Activated CD4-positive, alpha-beta T cell treated with anti-CD3 and anti-CD28 coated beads, Interleukin-2, amount 10 ng/mL, durations not matched to agents 24 days and 14 days (primary cell): ENCODE measurements at regions not wholly inside any gene's neighbourhood (a gene's known extent, or its start where the extent isn't known, plus 50 kb on each side); places are given as distances from the start of the nearest gene placed in this dataset.

ENCODE experiments used
- DNase-seq: peaks from one replicate; pipeline ENCODE4 v3.0.0; 2022
- H3K27ac Mint-ChIP-seq: one replicate; pipeline ENCODE4 v1.8.0; 2022; ENCODE audit warnings: mild to moderate bottlenecking, mixed read lengths
- H3K27me3 Mint-ChIP-seq: one replicate; pipeline ENCODE4 v1.8.0; 2022; ENCODE audit warnings: mixed read lengths
- H3K36me3 Mint-ChIP-seq: one replicate; pipeline ENCODE4 v1.8.0; 2022; ENCODE audit warnings: low read depth, mild to moderate bottlenecking, mixed read lengths
- H3K4me1 Mint-ChIP-seq: one replicate; pipeline ENCODE4 v1.8.0; 2021; ENCODE audit warnings: mixed read lengths
- H3K4me3 Mint-ChIP-seq: one replicate; pipeline ENCODE4 v1.8.0; 2022; ENCODE audit warnings: mild to moderate bottlenecking, moderate library complexity, mixed read lengths
- H3K9me3 Mint-ChIP-seq: one replicate; pipeline ENCODE4 v1.8.0; 2021; ENCODE audit warnings: mixed read lengths
- intact Hi-C: fragments of 100-400 bp; cut with micrococcal nuclease; formaldehyde crosslinking; loops from one replicate; pipeline ENCODE4 v1.15.1; 2023

GRCh38 chr3:189092547-189092946 is 79.2 kb upstream of the TPRG1 start:
- intact Hi-C loops, result no loop called here
- H3K4me3 Mint-ChIP-seq, result no peak overlapping the region
- no peak for DNase-seq

GRCh38 chr3:189094539-189094938 is 77.2 kb upstream of the TPRG1 start:
- H3K4me1 Mint-ChIP-seq, result no peaks in the 10 kb centered on the region
- H3K36me3 Mint-ChIP-seq, result no peaks in the 10 kb centered on the region
- intact Hi-C loops, result no loop called here
- H3K9me3 Mint-ChIP-seq, result no peaks in the 10 kb centered on the region
- H3K27ac Mint-ChIP-seq, result no peak overlapping the region
- H3K27me3 Mint-ChIP-seq, result peaks cover 16% of the 10 kb centered on the region
- DNase-seq, result no peak
- no peak overlapping the region for H3K4me3 Mint-ChIP-seq

More at GRCh38 chr3:189092547-189092946, 79.2 kb upstream of the TPRG1 start:
- Mint-ChIP-seq H3K36me3 (no peaks in the 10 kb centered on the region), H3K9me3 (peaks cover 9% of the 10 kb centered on the region), H3K27me3 (peaks cover 26% of the 10 kb centered on the region), H3K4me1 (no peaks in the 10 kb centered on the region), H3K27ac (no peak overlapping the region)

- Mint-ChIP-seq H3K4me1 (no peaks in the 10 kb centered on the region), H3K27ac (no peak overlapping the region), H3K9me3 (no peaks in the 10 kb centered on the region), H3K4me3 (no peak overlapping the region), H3K27me3 (peaks cover 17% of the 10 kb centered on the region), H3K36me3 (no peaks in the 10 kb centered on the region)
- no peak for DNase-seq
- intact Hi-C loops, result no loop called here
Observed at GRCh38 chr3:189096092-189096491, 75.7 kb upstream of the TPRG1 start.

- Mint-ChIP-seq H3K27me3 (peaks cover 7% of the 10 kb centered on the region), H3K4me3 (no peak overlapping the region), H3K4me1 (no peaks in the 10 kb centered on the region), H3K9me3 (no peaks in the 10 kb centered on the region), H3K36me3 (no peaks in the 10 kb centered on the region), H3K27ac (no peak overlapping the region)
- no peak for DNase-seq
- intact Hi-C loops, result no loop called here
Observed at GRCh38 chr3:189099031-189099471, 72.7 kb upstream of the TPRG1 start.

- Mint-ChIP-seq H3K36me3 (no peaks in the 10 kb centered on the region), H3K27me3 (peaks cover 9% of the 10 kb centered on the region), H3K4me3 (no peak overlapping the region), H3K4me1 (no peaks in the 10 kb centered on the region), H3K9me3 (no peaks in the 10 kb centered on the region), H3K27ac (no peak overlapping the region)
- no peak for DNase-seq
- intact Hi-C loops, result no loop called here
Observed at GRCh38 chr3:189099505-189100290, 72.1 kb upstream of the TPRG1 start.

- Mint-ChIP-seq H3K36me3 (no peaks in the 10 kb centered on the region), H3K27me3 (peaks cover 15% of the 10 kb centered on the region), H3K9me3 (no peaks in the 10 kb centered on the region), H3K4me3 (no peak overlapping the region), H3K4me1 (no peaks in the 10 kb centered on the region), H3K27ac (no peak overlapping the region)
- no peak for DNase-seq
- intact Hi-C loops, result no loop called here
Observed at GRCh38 chr3:189100866-189101265, 70.9 kb upstream of the TPRG1 start.

GRCh38 chr3:189101594-189101993 is 70.2 kb upstream of the TPRG1 start:
- Mint-ChIP-seq H3K27ac (no peak overlapping the region), H3K4me1 (no peaks in the 10 kb centered on the region), H3K27me3 (peaks cover 15% of the 10 kb centered on the region), H3K4me3 (no peak overlapping the region), H3K36me3 (no peaks in the 10 kb centered on the region), H3K9me3 (no peaks in the 10 kb centered on the region)
- no peak for DNase-seq
- intact Hi-C loops, result no loop called here

GRCh38 chr3:189103208-189103607 is 68.6 kb upstream of the TPRG1 start:
- Mint-ChIP-seq H3K36me3 (no peaks in the 10 kb centered on the region), H3K27me3 (peaks cover 23% of the 10 kb centered on the region), H3K27ac (no peak overlapping the region), H3K4me1 (no peaks in the 10 kb centered on the region), H3K4me3 (no peak overlapping the region), H3K9me3 (no peaks in the 10 kb centered on the region)
- DNase-seq, result no peak
- intact Hi-C loops, result no loop called here

- no peaks in the 10 kb centered on the region for H3K36me3 Mint-ChIP-seq
Observed at GRCh38 chr3:189108067-189108466, 63.7 kb upstream of the TPRG1 start.

GRCh38 chr3:189108735-189109134 is 63.0 kb upstream of the TPRG1 start:
- Mint-ChIP-seq H3K4me1 (no peaks in the 10 kb centered on the region), H3K4me3 (no peak overlapping the region), H3K27me3 (peaks cover 45% of the 10 kb centered on the region), H3K27ac (no peak overlapping the region), H3K9me3 (no peaks in the 10 kb centered on the region), H3K36me3 (no peaks in the 10 kb centered on the region)
- intact Hi-C loops, result no loop called here
- no peak for DNase-seq

More at GRCh38 chr3:189108067-189108466, 63.7 kb upstream of the TPRG1 start:
- no peaks in the 10 kb centered on the region for H3K9me3 Mint-ChIP-seq
- intact Hi-C loops, result no loop called here
- peaks cover 49% of the 10 kb centered on the region for H3K27me3 Mint-ChIP-seq
- DNase-seq, result no peak
- H3K4me1 Mint-ChIP-seq, result no peaks in the 10 kb centered on the region
- no peak overlapping the region for H3K27ac Mint-ChIP-seq
- no peak overlapping the region for H3K4me3 Mint-ChIP-seq

- no peak overlapping the region for H3K4me3 Mint-ChIP-seq
- peaks cover 44% of the 10 kb centered on the region for H3K27me3 Mint-ChIP-seq
- intact Hi-C loops, result no loop called here
- H3K9me3 Mint-ChIP-seq, result no peaks in the 10 kb centered on the region
- H3K27ac Mint-ChIP-seq, result no peak overlapping the region
- H3K4me1 Mint-ChIP-seq, result no peaks in the 10 kb centered on the region
- H3K36me3 Mint-ChIP-seq, result no peaks in the 10 kb centered on the region
- no peak for DNase-seq
Observed at GRCh38 chr3:189109145-189109544, 62.6 kb upstream of the TPRG1 start.

GRCh38 chr3:189117087-189117486 is 54.7 kb upstream of the TPRG1 start:
- H3K36me3 Mint-ChIP-seq, result peaks cover 3% of the 10 kb centered on the region
- no peak overlapping the region for H3K4me3 Mint-ChIP-seq
- peaks cover 20% of the 10 kb centered on the region for H3K9me3 Mint-ChIP-seq
- no peak overlapping the region for H3K27ac Mint-ChIP-seq
- intact Hi-C loops, result no loop called here
- H3K4me1 Mint-ChIP-seq, result no peaks in the 10 kb centered on the region
- DNase-seq, result no peak
- H3K27me3 Mint-ChIP-seq, result peaks cover 3% of the 10 kb centered on the region

GRCh38 chr3:189118896-189119295 is 52.9 kb upstream of the TPRG1 start:
- peaks cover 3% of the 10 kb centered on the region for H3K36me3 Mint-ChIP-seq
- peaks cover 20% of the 10 kb centered on the region for H3K9me3 Mint-ChIP-seq
- intact Hi-C loops, result no loop called here
- no peak for DNase-seq
- no peaks in the 10 kb centered on the region for H3K4me1 Mint-ChIP-seq
- H3K27me3 Mint-ChIP-seq, result no peaks in the 10 kb centered on the region
- H3K27ac Mint-ChIP-seq, result no peak overlapping the region
- H3K4me3 Mint-ChIP-seq, result no peak overlapping the region

GRCh38 chr3:189119950-189120349 is 51.8 kb upstream of the TPRG1 start:
- DNase-seq, result no peak
- Mint-ChIP-seq H3K36me3 (peaks cover 3% of the 10 kb centered on the region), H3K9me3 (peaks cover 20% of the 10 kb centered on the region), H3K27me3 (peaks cover 2% of the 10 kb centered on the region), H3K4me3 (no peak overlapping the region), H3K4me1 (no peaks in the 10 kb centered on the region), H3K27ac (no peak overlapping the region)
- intact Hi-C loops, result no loop called here

- peaks cover 2% of the 10 kb centered on the region for H3K27me3 Mint-ChIP-seq
- peaks cover 20% of the 10 kb centered on the region for H3K9me3 Mint-ChIP-seq
- no peak for DNase-seq
- H3K4me1 Mint-ChIP-seq, result no peaks in the 10 kb centered on the region
- H3K4me3 Mint-ChIP-seq, result no peak overlapping the region
- H3K36me3 Mint-ChIP-seq, result peaks cover 3% of the 10 kb centered on the region
- H3K27ac Mint-ChIP-seq, result no peak overlapping the region
- intact Hi-C loops, result no loop called here
Observed at GRCh38 chr3:189121092-189121491, 50.7 kb upstream of the TPRG1 start.
